ENCODE measurements at regions not wholly inside any gene's neighbourhood (a gene's known extent, or its start where the extent isn't known, plus 50 kb on each side); places are given as distances from the start of the nearest gene placed in this dataset.

DNA sequence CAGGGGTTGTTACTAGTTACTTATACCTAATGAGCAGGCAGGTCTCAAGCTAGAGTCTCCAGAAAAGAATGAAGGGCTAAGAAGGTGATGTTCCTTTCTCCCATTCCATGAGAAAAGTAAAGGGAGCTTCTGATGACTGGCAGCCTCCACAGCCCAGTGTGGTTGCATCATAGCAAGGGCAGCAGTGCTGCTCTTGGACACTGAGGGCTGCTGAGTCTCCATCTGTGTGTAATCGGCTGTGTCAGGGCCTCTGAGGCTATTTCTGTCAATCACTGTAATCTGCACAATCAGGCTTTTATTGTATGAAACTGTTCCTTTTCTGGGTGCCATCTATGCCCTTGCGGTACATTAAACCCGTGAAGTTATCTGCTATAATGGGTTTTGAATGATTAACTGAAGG is 164.1 kb upstream of the FBXO11 start:
- in situ Hi-C loops (cut with MboI; ENCODE audit: low pct_unique_long_range_greater_than_20kb, low sequenced_read_pairs, unreplicated experiment), result no loop called here
- TF ChIP-seq CTCF (IDR thresholded peaks at IDR 0.05; ENCODE audit: extremely low read depth, insufficient read depth, missing control alignments), result no peak

DNA sequence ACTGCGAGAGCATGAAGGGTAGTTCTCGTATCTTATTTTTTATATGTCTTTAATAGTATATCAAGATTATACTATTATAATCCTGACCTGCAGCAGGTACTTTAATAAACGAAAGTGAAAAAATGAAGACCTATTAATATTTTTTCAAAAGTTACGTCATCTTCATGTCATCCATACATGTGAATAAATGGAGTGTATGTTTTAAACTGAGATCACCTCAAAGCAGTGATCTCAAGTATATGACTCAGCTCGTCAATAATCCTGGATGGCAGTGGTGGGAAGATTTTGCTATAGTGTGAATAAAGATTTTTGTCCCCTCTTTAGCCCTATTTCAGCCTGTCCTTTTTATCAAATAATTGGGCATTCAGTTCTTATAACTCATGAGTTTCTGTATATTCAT is 166.3 kb upstream of the FBXO11 start:
- no peak for DNase-seq (ENCODE audit: low spot score)

More for the DNA sequence above, 164.1 kb upstream of the FBXO11 start:
- no peak for DNase-seq (ENCODE audit: low spot score)

DNA sequence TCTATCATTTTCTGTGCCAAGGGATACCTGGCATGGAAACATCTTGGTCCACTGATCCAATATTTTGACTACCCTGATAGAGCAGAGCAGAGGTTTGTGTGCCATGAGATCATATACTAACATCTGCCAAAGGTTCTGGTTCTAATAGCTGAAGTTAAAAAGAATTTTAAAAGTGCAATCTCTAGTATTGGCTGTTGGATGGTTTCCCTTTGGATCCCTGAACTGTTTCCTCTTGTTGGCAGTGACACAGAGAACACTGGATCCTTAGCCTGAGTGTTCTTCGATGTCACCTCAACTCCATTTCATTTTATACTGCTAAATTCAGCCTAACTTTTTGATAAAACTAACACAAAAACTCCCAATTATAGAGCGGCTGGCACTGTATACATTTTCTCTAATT is 169.3 kb upstream of the FBXO11 start:
- no peak for TF ChIP-seq CTCF (IDR thresholded peaks at IDR 0.05; ENCODE audit: extremely low read depth, insufficient read depth, missing control alignments)
- no peak for DNase-seq (ENCODE audit: low spot score)
- in situ Hi-C loops (cut with MboI; ENCODE audit: low pct_unique_long_range_greater_than_20kb, low sequenced_read_pairs, unreplicated experiment), result no loop called here

More for the DNA sequence above, 166.3 kb upstream of the FBXO11 start:
- TF ChIP-seq CTCF (IDR thresholded peaks at IDR 0.05; ENCODE audit: extremely low read depth, insufficient read depth, missing control alignments), result no peak
- in situ Hi-C loops (cut with MboI; ENCODE audit: low pct_unique_long_range_greater_than_20kb, low sequenced_read_pairs, unreplicated experiment), result no loop called here

DNA sequence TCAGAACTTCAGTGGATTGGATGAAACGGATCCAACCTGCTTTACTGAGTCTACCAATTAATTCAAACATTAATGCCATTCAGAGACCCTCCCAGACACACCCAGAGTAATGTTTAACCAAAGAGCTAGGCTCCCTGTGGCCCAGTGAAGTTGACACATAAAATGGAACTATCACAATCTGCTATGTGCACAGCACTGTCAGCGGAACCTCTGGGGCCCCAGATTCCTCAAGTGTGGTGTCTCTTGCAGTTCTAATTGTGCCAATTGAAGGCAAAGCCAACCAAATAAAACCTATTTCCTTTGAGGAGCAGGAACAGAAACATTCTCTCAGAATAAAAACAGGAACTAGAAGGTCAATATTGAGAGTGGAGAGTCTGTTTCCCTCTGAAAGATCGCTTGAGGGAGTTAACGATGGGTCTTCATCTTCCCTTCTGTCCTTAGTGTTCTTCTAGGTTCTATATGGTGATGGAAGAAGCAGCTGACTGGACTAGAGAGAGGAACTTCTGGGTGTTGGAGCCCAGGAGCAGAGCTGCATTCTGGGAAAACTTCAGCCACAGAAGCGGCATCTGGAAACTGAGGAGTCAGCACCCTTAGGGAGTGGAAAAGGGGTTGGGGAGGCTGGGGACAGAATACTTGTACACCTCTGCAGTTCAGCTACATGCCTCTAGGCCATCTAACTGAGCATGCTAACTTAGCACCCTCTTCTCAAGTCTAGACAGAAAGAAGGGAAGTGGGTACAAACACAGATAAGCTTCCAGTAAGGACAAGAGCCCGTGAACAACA is 174.4 kb upstream of the FBXO11 start:
- DNase-seq (ENCODE audit: low spot score), result no peak
- no peak for TF ChIP-seq CTCF (IDR thresholded peaks at IDR 0.05; ENCODE audit: extremely low read depth, insufficient read depth, missing control alignments)
- in situ Hi-C loops (cut with MboI; ENCODE audit: low pct_unique_long_range_greater_than_20kb, low sequenced_read_pairs, unreplicated experiment), result no loop called here

- in situ Hi-C loops (cut with MboI; ENCODE audit: low pct_unique_long_range_greater_than_20kb, low sequenced_read_pairs, unreplicated experiment), result no loop called here
- no peak for TF ChIP-seq CTCF (IDR thresholded peaks at IDR 0.05; ENCODE audit: extremely low read depth, insufficient read depth, missing control alignments)
- DNase-seq (ENCODE audit: low spot score), result no peak
Measured at GRCh38 chr2:48081317-48081628, 175.0 kb upstream of the FBXO11 start.

GRCh38 chr2:48085888-48086287 is 179.6 kb upstream of the FBXO11 start:
- no peak for TF ChIP-seq CTCF (IDR thresholded peaks at IDR 0.05; ENCODE audit: extremely low read depth, insufficient read depth, missing control alignments)
- in situ Hi-C loops (cut with MboI; ENCODE audit: low pct_unique_long_range_greater_than_20kb, low sequenced_read_pairs, unreplicated experiment), result no loop called here
- no peak for DNase-seq (ENCODE audit: low spot score)
